ENCODE measurements at regions not wholly inside any gene's neighbourhood (a gene's known extent, or its start where the extent isn't known, plus 50 kb on each side); places are given as distances from the start of the nearest gene placed in this dataset.

DNA sequence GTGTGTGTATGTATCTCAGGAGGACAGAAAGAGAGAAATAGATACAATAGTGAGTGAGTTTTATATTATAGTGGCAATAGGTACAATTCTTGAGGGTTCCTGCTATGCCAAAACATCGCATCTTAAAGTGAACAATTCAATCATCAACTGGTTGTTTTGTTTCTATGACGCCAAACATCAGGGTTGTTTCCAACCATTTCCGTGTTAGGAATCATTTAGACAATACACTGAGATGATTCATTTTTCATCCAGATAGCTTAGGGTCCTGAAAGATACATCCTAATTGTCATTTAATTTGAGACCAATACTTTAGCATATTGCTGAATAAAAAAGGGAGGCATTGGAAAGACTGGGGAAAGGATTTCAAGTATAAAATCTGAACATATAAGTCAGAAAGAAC lies 472.2 kb downstream of the MCTP2 start:
- TF ChIP-seq POLR2AphosphoS5 (IDR thresholded peaks at IDR 0.05; ENCODE audit: low read depth, low read length) = no peak
- TF ChIP-seq POLR2A (IDR thresholded peaks at IDR 0.05; ENCODE audit: low read depth, low read length) = no peak
- TF ChIP-seq SPI1 (IDR thresholded peaks at IDR 0.05; ENCODE audit: low read depth, low read length) = no peak
- no peak for TF ChIP-seq POU2F2 (IDR thresholded peaks at IDR 0.05; ENCODE audit: low read depth, low read length)
- TF ChIP-seq PAX5 (IDR thresholded peaks at IDR 0.05; ENCODE audit: insufficient read depth, low read length, severe bottlenecking) = no peak

Measured in GM12891 (cell line).